ENCODE measurements at regions not wholly inside any gene's neighbourhood (a gene's known extent, or its start where the extent isn't known, plus 50 kb on each side); places are given as distances from the start of the nearest gene placed in this dataset.

- peaks cover 0 to 1% of the 10 kb centered on the region in 2 donors for H3K9me3 ChIP-seq
- no peak overlapping the region for H3K27ac ChIP-seq
- H3K4me3 ChIP-seq, result no peak overlapping the region
- intact Hi-C loops (cut with DNase I; ENCODE audit: low total_unique reads), result no loop called here
- no peaks in the 10 kb centered on the region for H3K27me3 ChIP-seq
- no peak for DNase-seq
- H3K36me3 ChIP-seq, result no peaks in the 10 kb centered on the region
- H3K4me1 ChIP-seq, result no peaks in the 10 kb centered on the region
- TF ChIP-seq, protein P1, sequence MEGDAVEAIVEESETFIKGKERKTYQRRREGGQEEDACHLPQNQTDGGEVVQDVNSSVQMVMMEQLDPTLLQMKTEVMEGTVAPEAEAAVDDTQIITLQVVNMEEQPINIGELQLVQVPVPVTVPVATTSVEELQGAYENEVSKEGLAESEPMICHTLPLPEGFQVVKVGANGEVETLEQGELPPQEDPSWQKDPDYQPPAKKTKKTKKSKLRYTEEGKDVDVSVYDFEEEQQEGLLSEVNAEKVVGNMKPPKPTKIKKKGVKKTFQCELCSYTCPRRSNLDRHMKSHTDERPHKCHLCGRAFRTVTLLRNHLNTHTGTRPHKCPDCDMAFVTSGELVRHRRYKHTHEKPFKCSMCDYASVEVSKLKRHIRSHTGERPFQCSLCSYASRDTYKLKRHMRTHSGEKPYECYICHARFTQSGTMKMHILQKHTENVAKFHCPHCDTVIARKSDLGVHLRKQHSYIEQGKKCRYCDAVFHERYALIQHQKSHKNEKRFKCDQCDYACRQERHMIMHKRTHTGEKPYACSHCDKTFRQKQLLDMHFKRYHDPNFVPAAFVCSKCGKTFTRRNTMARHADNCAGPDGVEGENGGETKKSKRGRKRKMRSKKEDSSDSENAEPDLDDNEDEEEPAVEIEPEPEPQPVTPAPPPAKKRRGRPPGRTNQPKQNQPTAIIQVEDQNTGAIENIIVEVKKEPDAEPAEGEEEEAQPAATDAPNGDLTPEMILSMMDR (IDR thresholded peaks at IDR 0.05), result no peak
- no peak for TF ChIP-seq POLR2A (IDR thresholded peaks at IDR 0.05)
Observed at GRCh38 chr21:28614791-28615190, 377.9 kb downstream of the LTN1 start.

DNA sequence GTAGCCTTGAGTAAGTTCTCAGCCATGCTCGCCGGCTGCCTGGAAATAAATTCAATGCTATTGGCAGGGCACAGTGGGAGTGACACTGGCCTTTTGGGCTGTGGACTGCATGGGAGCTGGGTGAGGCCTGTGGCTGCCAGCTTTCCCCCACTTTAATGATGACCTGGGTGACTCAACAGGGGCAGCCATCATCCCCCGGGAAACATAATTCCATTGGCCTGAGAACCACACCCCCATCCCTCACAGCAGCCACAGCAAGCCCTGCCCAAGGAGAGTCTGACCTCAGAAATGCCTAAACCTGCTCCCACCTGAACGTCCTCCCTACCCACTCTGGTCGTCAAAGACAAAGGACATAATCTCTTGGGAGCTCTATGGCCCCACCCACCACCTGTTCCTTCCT lies 384.0 kb downstream of the LTN1 start:
- H3K27ac ChIP-seq, result no peak overlapping the region
- no peak for DNase-seq
- no peaks in the 10 kb centered on the region for H3K36me3 ChIP-seq
- no peaks in the 10 kb centered on the region for H3K27me3 ChIP-seq
- TF ChIP-seq, protein P1 (IDR thresholded peaks at IDR 0.05), result no peak
- no peak for TF ChIP-seq POLR2A (IDR thresholded peaks at IDR 0.05)
- no peak overlapping the region for H3K4me3 ChIP-seq
- no peaks in the 10 kb centered on the region for H3K4me1 ChIP-seq
- intact Hi-C loops (cut with DNase I; ENCODE audit: low total_unique reads), result no loop called here
- peaks cover 0 to 3% of the 10 kb centered on the region in 2 donors for H3K9me3 ChIP-seq

DNA sequence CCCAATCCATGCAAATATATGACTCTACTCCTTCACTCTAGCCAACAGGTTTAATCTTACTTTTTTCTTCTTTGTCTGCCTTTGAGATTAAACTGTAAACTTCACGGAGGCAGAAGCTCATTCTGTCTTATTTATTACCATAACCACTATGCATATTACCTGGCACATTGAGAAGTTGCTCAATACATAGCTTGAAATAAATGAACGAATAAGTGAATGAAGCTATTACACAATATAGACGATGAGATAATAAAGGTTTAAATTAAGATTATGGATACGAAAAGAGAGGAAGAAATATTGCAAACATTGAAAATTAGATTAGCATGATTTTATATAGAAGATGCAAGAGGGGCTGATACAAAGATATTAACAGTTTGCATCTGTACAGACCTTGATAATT lies 385.1 kb downstream of the LTN1 start:
- TF ChIP-seq, protein P1 (IDR thresholded peaks at IDR 0.05), result no peak
- TF ChIP-seq POLR2A (IDR thresholded peaks at IDR 0.05), result no peak
- intact Hi-C loops (cut with DNase I; ENCODE audit: low total_unique reads), result no loop called here

DNA sequence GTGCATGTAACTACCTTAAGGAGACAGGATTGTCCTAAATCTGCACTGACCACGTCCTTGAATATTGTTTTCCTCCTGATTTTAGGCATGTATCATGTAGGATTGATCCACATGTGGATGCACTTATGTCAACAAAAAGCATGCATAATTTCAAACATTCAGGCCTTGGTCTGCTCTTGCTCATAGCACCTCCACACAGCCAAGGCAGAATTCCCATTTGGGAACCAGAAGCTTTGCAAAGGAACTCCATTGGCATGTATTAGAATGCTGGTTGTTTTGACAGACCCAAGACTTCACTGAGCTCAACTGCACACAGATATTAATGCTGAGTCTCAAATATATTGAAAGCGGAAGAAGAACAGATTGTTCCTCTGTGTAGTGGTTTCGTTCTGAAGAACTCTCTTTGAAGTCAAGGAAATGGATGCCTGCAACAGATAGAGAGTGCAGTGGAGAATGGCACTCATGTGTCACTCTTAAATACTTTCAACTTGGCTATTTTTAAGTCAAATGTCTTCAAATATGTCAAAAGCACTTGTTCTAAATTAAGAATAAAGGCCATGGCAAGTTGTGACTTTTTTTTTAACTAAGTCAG lies 387.6 kb downstream of the LTN1 start:
- DNase-seq, result no peak
- H3K4me3 ChIP-seq, result no peak overlapping the region
- no peaks in the 10 kb centered on the region for H3K36me3 ChIP-seq
- peaks cover 0 to 3% of the 10 kb centered on the region in 2 donors for H3K9me3 ChIP-seq
- intact Hi-C loops (cut with DNase I; ENCODE audit: low total_unique reads), result no loop called here
- H3K4me1 ChIP-seq, result no peaks in the 10 kb centered on the region
- no peaks in the 10 kb centered on the region for H3K27me3 ChIP-seq
- H3K27ac ChIP-seq, result no peak overlapping the region
- TF ChIP-seq POLR2A (IDR thresholded peaks at IDR 0.05), result no peak
- TF ChIP-seq, protein P1 (IDR thresholded peaks at IDR 0.05), result no peak

More for the DNA sequence above, 385.1 kb downstream of the LTN1 start:
- Histone ChIP-seq H3K4me1 (no peaks in the 10 kb centered on the region), H3K27me3 (no peaks in the 10 kb centered on the region), H3K27ac (no peak overlapping the region), H3K4me3 (no peak overlapping the region), H3K9me3 (peaks cover 0 to 3% of the 10 kb centered on the region in 2 donors), H3K36me3 (no peaks in the 10 kb centered on the region)
- no peak for DNase-seq

- Histone ChIP-seq H3K36me3 (no peaks in the 10 kb centered on the region), H3K4me3 (no peak overlapping the region), H3K27me3 (no peaks in the 10 kb centered on the region), H3K9me3 (no peaks in the 10 kb centered on the region), H3K4me1 (no peaks in the 10 kb centered on the region), H3K27ac (no peak overlapping the region)
- no peak for DNase-seq
- intact Hi-C loops (cut with DNase I; ENCODE audit: low total_unique reads), result no loop called here
- TF ChIP-seq, protein P1 (IDR thresholded peaks at IDR 0.05), result no peak
- TF ChIP-seq POLR2A (IDR thresholded peaks at IDR 0.05), result no peak
Observed at GRCh38 chr21:28602546-28602945, 390.1 kb downstream of the LTN1 start.

All from uterus (tissue), 3 donors.